ENCODE measurements at regions not wholly inside any gene's neighbourhood (a gene's known extent, or its start where the extent isn't known, plus 50 kb on each side); places are given as distances from the start of the nearest gene placed in this dataset.
A peak's percentile ranks its signal among the peaks of the same experiment; 100 is the strongest.

DNA sequence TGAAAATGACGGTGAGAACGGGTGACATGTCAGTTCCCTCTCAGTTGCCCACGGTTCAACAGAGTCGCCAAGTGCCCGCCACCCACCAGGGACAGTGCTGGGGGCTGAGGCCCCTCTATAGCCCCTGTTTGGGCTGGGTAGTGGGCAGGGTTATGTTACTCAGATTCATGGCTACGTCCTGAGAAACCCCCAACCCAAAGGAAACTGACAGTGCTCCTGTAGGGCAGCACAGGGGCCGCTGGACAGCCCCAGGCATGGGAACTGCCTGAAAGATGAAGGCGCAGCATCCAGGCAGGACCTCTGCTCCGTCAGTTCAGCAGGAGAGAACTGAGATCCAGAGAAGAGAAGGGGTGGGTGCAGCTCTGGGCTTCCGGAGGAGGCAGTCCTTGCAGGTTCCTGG is 118.9 kb upstream of the PMEPA1 start:
- Mint-ChIP-seq H3K36me3 (ENCODE audit: unreplicated experiment) (no peaks in the 10 kb centered on the region), H3K27ac (ENCODE audit: unreplicated experiment) (no peak overlapping the region), H3K9me3 (ENCODE audit: unreplicated experiment) (peaks cover 2% of the 10 kb centered on the region), H3K4me1 (ENCODE audit: low read depth, unreplicated experiment) (peaks cover 14% of the 10 kb centered on the region), H3K27me3 (ENCODE audit: unreplicated experiment) (peaks cover 3% of the 10 kb centered on the region), H3K4me3 (ENCODE audit: unreplicated experiment) (no peak overlapping the region)
- TF ChIP-seq, protein P1, sequence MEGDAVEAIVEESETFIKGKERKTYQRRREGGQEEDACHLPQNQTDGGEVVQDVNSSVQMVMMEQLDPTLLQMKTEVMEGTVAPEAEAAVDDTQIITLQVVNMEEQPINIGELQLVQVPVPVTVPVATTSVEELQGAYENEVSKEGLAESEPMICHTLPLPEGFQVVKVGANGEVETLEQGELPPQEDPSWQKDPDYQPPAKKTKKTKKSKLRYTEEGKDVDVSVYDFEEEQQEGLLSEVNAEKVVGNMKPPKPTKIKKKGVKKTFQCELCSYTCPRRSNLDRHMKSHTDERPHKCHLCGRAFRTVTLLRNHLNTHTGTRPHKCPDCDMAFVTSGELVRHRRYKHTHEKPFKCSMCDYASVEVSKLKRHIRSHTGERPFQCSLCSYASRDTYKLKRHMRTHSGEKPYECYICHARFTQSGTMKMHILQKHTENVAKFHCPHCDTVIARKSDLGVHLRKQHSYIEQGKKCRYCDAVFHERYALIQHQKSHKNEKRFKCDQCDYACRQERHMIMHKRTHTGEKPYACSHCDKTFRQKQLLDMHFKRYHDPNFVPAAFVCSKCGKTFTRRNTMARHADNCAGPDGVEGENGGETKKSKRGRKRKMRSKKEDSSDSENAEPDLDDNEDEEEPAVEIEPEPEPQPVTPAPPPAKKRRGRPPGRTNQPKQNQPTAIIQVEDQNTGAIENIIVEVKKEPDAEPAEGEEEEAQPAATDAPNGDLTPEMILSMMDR (IDR thresholded peaks at IDR 0.05; ENCODE audit: partially characterized antibody, unreplicated experiment): no peak
- DNase-seq: no peak

DNA sequence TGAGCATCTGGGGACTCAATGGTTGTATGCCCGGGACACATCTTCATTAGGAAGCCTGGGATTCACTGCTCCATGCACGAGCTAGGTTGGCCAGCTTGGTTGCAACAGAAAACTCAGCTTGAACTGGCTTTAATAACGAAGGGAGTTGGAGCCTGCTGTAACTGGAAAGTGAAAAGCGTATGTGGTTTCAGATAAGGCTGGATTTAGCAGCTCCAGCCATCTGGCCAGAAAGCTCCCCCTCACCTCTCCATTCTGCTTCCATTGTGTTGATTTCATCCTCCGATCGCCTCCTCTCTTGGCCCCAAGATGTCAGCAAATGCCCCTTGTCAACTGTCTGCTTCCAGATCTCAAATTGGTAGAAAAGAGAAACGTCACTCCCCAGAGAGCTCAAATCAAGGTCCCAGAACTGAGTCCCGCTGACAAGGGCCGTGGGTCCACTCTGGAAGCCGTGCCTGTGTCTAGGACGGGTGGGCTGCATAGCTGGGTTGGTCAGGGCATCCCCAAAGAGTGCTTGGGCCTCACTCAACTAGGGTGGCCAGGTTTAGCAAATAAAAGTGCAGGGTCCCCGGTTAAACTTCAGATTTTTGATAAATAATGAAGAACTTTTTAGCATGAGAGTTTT is 117.0 kb upstream of the PMEPA1 start:
- Mint-ChIP-seq H3K4me1 (ENCODE audit: low read depth, unreplicated experiment) (peaks cover 13% of the 10 kb centered on the region), H3K4me3 (ENCODE audit: unreplicated experiment) (no peak overlapping the region), H3K9me3 (ENCODE audit: unreplicated experiment) (peaks cover 2% of the 10 kb centered on the region), H3K27ac (ENCODE audit: unreplicated experiment) (no peak overlapping the region), H3K27me3 (ENCODE audit: unreplicated experiment) (no peaks in the 10 kb centered on the region), H3K36me3 (ENCODE audit: unreplicated experiment) (no peaks in the 10 kb centered on the region)
- DNase-seq: no peak
- TF ChIP-seq, protein P1 (IDR thresholded peaks at IDR 0.05; ENCODE audit: partially characterized antibody, unreplicated experiment): no peak

DNA sequence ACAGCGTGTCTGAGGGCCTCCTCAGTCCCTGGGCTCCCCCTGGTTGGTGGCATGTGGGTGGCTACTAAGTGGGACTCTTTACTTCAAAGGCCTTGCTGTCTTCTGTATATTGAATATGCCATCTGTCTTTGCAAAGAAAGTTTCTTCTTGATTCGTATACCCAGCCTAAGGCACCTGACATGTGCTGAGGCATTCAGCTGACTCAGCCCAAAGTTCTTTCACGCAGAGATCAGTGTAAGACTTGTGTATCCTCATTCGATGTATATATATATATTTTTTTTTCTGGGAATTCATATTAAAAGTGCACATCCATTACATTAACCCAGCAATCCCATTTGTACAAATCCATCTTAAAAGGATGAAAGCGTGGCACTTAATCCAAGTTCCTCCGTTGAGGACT is 115.1 kb upstream of the PMEPA1 start:
- H3K4me3 Mint-ChIP-seq (ENCODE audit: unreplicated experiment): no peak overlapping the region
- H3K27me3 Mint-ChIP-seq (ENCODE audit: unreplicated experiment): no peaks in the 10 kb centered on the region
- peaks cover 6% of the 10 kb centered on the region for H3K4me1 Mint-ChIP-seq (ENCODE audit: low read depth, unreplicated experiment)
- no peaks in the 10 kb centered on the region for H3K36me3 Mint-ChIP-seq (ENCODE audit: unreplicated experiment)
- no peak overlapping the region for H3K27ac Mint-ChIP-seq (ENCODE audit: unreplicated experiment)
- H3K9me3 Mint-ChIP-seq (ENCODE audit: unreplicated experiment): no peaks in the 10 kb centered on the region
- TF ChIP-seq, protein P1 (IDR thresholded peaks at IDR 0.05; ENCODE audit: partially characterized antibody, unreplicated experiment): no peak
- no peak for DNase-seq

DNA sequence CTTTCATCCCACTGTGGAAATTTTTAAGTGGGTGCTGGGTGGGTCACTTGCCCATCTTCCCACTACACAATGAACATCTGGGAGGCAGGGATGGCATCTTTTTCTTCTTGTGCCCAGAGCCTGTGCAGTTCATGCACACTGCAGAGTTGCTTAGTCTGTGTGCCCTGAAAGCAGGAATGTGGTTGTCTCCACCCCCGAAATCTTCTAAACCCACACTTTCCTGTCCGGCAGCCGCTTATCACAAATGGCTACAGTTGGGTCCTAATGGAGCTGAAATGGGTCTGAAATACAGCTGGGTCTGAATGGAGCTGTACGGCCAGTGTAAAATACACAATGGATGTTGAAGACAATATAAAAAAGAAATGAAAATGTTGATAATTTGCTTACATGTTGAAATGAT is 112.1 kb upstream of the PMEPA1 start:
- TF ChIP-seq, protein P1 (IDR thresholded peaks at IDR 0.05; ENCODE audit: partially characterized antibody, unreplicated experiment): no peak

DNA sequence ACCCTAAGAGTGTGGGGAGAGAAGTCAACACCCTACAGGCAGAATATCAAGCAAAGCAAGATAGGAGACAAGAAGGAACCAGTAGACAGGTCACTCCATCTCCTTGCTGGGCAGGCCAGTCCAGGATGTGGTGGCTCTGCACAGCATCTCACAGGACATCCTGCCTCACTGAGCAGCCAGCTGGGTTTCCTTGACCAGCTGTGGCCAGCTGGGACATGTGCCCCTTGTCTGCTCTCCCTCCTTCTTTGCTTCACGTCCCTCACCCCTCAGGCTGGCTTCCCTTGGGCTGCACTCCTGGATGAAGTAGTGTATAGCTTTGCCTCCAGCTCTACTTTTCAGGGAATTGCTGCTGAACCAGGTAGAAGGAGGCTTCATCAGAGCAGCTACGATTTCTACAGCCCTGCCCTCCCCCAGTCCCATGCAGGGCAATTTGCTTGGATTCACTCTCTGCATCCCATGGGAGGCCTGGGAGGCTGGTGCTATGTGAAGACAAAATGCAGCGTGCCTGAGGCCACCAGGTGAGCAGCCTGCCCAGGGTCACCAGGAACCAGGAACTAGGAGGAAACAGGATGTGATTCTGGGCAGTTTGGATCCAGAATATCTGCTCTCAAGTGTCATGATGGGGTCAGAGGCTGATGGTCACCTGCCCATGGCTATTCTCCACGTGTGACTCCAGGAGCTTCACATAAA is 110.0 kb upstream of the PMEPA1 start:
- no peak for DNase-seq
- Mint-ChIP-seq H3K36me3 (ENCODE audit: unreplicated experiment) (no peaks in the 10 kb centered on the region), H3K4me3 (ENCODE audit: unreplicated experiment) (peak overlapping the region; percentile 53), H3K27ac (ENCODE audit: unreplicated experiment) (no peak overlapping the region), H3K9me3 (ENCODE audit: unreplicated experiment) (no peaks in the 10 kb centered on the region), H3K27me3 (ENCODE audit: unreplicated experiment) (no peaks in the 10 kb centered on the region), H3K4me1 (ENCODE audit: low read depth, unreplicated experiment) (peaks cover 20% of the 10 kb centered on the region)
- TF ChIP-seq, protein P1 (IDR thresholded peaks at IDR 0.05; ENCODE audit: partially characterized antibody, unreplicated experiment): no peak

More for the DNA sequence above, 112.1 kb upstream of the PMEPA1 start:
- no peaks in the 10 kb centered on the region for H3K27me3 Mint-ChIP-seq (ENCODE audit: unreplicated experiment)
- H3K9me3 Mint-ChIP-seq (ENCODE audit: unreplicated experiment): no peaks in the 10 kb centered on the region
- H3K4me1 Mint-ChIP-seq (ENCODE audit: low read depth, unreplicated experiment): peaks cover 20% of the 10 kb centered on the region
- no peak for DNase-seq
- H3K27ac Mint-ChIP-seq (ENCODE audit: unreplicated experiment): no peak overlapping the region
- H3K36me3 Mint-ChIP-seq (ENCODE audit: unreplicated experiment): no peaks in the 10 kb centered on the region
- no peak overlapping the region for H3K4me3 Mint-ChIP-seq (ENCODE audit: unreplicated experiment)

Data from glutamatergic neuron (in vitro differentiated cells).